ENCODE measurements at regions not wholly inside any gene's neighbourhood (a gene's known extent, or its start where the extent isn't known, plus 50 kb on each side); places are given as distances from the start of the nearest gene placed in this dataset.

- Histone ChIP-seq H3K27ac (no peak overlapping the region), H3K4me1 (no peaks in the 10 kb centered on the region), H3K36me3 (no peaks in the 10 kb centered on the region), H3K9me3 (no peaks in the 10 kb centered on the region), H3K4me3 (no peak overlapping the region), H3K27me3 (no peaks in the 10 kb centered on the region)
- DNase-seq (ENCODE audit: low spot score): no peak
- TF ChIP-seq CTCF (IDR thresholded peaks at IDR 0.05): no peak
These were observed 182.8 kb upstream of the TOX3 start for GRCh38 chr16:52729731-52730130.

- Histone ChIP-seq H3K27ac (no peak overlapping the region), H3K4me3 (no peak overlapping the region), H3K9me3 (no peaks in the 10 kb centered on the region), H3K27me3 (no peaks in the 10 kb centered on the region), H3K4me1 (no peaks in the 10 kb centered on the region), H3K36me3 (no peaks in the 10 kb centered on the region)
- no peak for DNase-seq (ENCODE audit: low spot score)
- TF ChIP-seq CTCF (IDR thresholded peaks at IDR 0.05): no peak
These were observed 180.9 kb upstream of the TOX3 start for GRCh38 chr16:52727849-52728248.

- Histone ChIP-seq H3K4me3 (no peak overlapping the region), H3K36me3 (no peaks in the 10 kb centered on the region), H3K27me3 (no peaks in the 10 kb centered on the region), H3K9me3 (no peaks in the 10 kb centered on the region), H3K4me1 (no peaks in the 10 kb centered on the region), H3K27ac (no peak overlapping the region)
- no peak for TF ChIP-seq CTCF (IDR thresholded peaks at IDR 0.05)
- DNase-seq (ENCODE audit: low spot score): no peak
These were observed 180.5 kb upstream of the TOX3 start for GRCh38 chr16:52727441-52727840.

GRCh38 chr16:52725461-52725860 lies 178.5 kb upstream of the TOX3 start:
- H3K36me3 ChIP-seq: no peaks in the 10 kb centered on the region
- no peaks in the 10 kb centered on the region for H3K4me1 ChIP-seq
- no peaks in the 10 kb centered on the region for H3K27me3 ChIP-seq
- DNase-seq (ENCODE audit: low spot score): no peak
- H3K4me3 ChIP-seq: no peak overlapping the region
- no peaks in the 10 kb centered on the region for H3K9me3 ChIP-seq
- no peak for TF ChIP-seq CTCF (IDR thresholded peaks at IDR 0.05)
- no peak overlapping the region for H3K27ac ChIP-seq

GRCh38 chr16:52725043-52725442 lies 178.1 kb upstream of the TOX3 start:
- Histone ChIP-seq H3K4me3 (no peak overlapping the region), H3K27me3 (no peaks in the 10 kb centered on the region), H3K27ac (no peak overlapping the region), H3K4me1 (no peaks in the 10 kb centered on the region), H3K9me3 (no peaks in the 10 kb centered on the region), H3K36me3 (no peaks in the 10 kb centered on the region)
- no peak for TF ChIP-seq CTCF (IDR thresholded peaks at IDR 0.05)
- no peak for DNase-seq (ENCODE audit: low spot score)

GRCh38 chr16:52721331-52721730 lies 174.4 kb upstream of the TOX3 start:
- Histone ChIP-seq H3K9me3 (no peaks in the 10 kb centered on the region), H3K27ac (no peak overlapping the region), H3K36me3 (no peaks in the 10 kb centered on the region), H3K4me3 (no peak overlapping the region), H3K27me3 (no peaks in the 10 kb centered on the region), H3K4me1 (no peaks in the 10 kb centered on the region)
- TF ChIP-seq CTCF (IDR thresholded peaks at IDR 0.05): no peak
- no peak for DNase-seq (ENCODE audit: low spot score)
